ENCODE measurements at regions not wholly inside any gene's neighbourhood (a gene's known extent, or its start where the extent isn't known, plus 50 kb on each side); places are given as distances from the start of the nearest gene placed in this dataset.

DNA sequence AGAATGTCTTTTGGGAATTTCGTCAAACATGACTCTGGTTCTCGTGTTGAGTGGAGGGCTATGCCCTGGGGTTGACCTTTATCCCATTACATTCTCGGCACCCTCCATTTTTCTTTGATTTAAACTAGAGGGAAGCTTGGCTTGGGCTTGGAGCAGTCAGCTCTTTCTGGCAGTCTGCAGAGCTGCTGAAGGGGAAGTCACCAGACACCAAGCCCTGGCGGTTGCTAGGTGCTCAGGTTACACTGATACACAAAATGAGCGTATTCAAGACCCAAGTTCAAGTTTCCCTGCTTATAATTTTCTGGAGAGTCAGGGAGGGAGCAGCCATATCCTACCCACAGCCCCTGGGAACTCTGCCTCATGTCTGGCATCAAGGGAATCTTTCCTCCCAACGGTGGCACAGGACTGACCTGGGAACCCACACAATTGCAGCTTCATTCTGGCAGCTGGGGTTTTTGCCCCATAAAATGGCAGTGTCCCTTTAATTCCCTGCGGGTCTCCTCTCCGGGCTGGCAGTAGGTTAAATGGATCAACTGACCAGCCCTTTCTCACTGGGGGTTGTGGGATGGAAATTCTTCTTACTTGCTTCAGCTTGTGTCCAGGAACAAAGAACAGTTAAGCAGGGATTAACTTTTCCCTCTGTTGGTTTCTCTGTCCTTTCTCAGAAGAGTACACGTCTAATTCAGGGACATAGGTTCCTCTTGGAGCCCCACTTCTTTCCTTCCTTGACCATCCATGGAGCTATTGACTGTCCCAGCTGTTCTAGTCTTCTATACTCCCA is 110.0 kb upstream of the DLG1 start (continued):
- TF ChIP-seq BACH1 (IDR thresholded peaks at IDR 0.05; ENCODE audit: low read length) (no peak), GABPA (IDR thresholded peaks at IDR 0.05; ENCODE audit: borderline replicate concordance, insufficient read depth, low read length) (no peak), POLR2AphosphoS5 (IDR thresholded peaks at IDR 0.05; ENCODE audit: low read depth, low read length) (no peak), CTBP2 (IDR thresholded peaks at IDR 0.05; ENCODE audit: borderline replicate concordance, insufficient read depth, insufficient read length, low read length) (no peak), CBX5 (IDR thresholded peaks at IDR 0.05; ENCODE audit: low read depth, low read length) (no peak), TAF7 (optimal IDR thresholded peaks at IDR 0.05; ENCODE audit: borderline replicate concordance, low read depth, low read length) (no peak)

Measured in H1 (cell line).